NAMALWA (cell line): ENCODE measurements at regions not wholly inside any gene's neighbourhood (a gene's known extent, or its start where the extent isn't known, plus 50 kb on each side); places are given as distances from the start of the nearest gene placed in this dataset.
"Not testable (repeated sequence)": the region's sequence is repeated elsewhere in the genome, so short reads cannot be mapped to it uniquely, and the experiment has no call there.

Source experiments
- DNase-seq: peaks from one replicate; pipeline ENCODE4 v3.0.0-alpha.2; 2015; ENCODE audit warnings: low spot score

DNA sequence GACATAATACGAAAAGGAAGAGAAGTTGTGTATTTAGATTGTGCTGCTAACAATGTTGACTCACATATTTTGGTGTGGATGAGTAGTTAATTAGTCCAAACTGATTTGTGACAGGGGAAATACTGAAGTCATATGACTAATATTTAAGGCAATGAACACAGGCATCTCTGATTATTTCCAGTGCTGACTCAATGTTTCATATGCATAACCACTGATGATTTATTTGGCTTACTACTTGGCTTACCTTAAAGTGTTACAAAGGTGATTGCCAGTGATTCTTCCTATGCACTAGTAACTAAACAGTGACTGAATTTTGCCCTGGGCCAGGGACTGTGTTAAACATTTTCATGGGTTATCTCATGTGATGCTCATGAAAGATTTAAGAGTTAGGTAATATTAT, 722.6 kb downstream of the METTL4 start:
- no peak for DNase-seq

DNA sequence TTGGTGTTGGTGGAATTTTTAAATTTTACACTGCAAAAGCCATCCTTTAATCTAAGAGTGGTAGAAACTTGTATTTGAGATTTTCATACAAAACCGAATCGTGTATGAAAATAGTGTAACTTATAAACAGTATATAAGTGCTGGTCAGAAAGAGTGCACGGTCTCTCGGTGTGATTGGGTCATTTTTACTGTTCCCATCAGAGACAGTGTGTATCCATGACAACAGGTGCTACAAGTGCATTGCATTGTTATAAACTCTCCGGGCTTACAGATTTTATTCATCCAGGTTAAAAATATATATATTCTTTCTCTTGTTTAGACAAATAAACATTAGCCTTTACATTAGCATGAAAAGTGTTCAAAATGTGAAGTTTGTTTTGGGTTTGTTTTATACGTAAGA, 721.9 kb downstream of the METTL4 start:
- DNase-seq: no peak

DNA sequence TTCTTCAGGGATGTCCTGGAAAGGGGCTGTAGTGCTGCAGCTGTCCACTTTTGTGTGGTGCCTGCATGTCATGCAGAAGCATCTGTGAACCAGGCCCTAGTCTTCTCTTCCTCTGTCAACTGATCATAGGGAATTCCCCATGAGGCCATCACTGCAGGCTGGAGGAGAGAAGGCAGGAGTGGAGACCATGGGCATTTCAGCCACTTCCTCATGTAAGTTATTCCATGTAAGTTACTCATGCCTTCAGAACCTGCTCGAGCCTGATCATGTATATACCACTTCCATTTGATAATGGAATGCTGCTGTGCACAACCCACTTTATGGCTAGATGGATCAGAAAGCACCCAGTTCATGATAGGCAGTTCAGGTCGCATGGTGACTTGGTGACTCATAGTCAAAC, 714.0 kb downstream of the METTL4 start:
- not testable (repeated sequence) for DNase-seq

DNA sequence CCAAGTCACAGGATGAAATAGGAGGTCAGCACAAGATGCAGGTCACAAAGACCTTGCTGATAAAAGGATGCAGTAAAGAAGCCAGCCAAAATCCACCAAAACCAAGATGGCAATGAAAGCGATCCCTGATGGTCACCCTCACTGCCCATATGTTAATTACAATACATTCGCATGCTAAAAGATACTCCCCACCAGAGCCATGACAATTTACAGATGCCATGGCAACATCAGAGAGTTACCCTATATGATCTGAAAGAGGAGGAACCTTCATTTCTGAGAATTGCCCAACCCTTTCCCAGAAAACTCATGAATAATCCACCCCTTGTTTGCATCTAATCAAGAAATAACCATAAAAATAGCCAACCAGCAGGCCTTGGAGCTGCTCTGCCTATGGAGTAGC, 709.8 kb downstream of the METTL4 start:
- DNase-seq: no peak

DNA sequence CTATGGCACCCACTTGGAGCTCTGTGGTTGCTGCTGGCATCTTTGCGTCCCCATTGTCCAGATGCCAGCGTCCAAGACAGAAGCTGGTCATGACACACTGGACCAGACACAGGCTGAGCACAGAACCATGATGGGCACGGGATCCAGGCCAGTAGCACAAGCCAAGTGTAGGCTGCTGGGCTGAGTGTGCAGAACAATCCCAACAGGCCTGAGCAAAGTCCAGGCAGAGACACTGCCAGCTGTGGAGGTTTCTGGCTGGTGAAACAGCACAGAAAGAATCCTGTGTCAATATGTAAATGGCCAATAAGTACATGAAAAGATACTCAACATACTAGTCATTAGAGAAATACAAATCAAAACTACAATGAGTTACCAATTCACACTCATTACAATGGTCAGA, 705.4 kb downstream of the METTL4 start:
- no peak for DNase-seq

DNA sequence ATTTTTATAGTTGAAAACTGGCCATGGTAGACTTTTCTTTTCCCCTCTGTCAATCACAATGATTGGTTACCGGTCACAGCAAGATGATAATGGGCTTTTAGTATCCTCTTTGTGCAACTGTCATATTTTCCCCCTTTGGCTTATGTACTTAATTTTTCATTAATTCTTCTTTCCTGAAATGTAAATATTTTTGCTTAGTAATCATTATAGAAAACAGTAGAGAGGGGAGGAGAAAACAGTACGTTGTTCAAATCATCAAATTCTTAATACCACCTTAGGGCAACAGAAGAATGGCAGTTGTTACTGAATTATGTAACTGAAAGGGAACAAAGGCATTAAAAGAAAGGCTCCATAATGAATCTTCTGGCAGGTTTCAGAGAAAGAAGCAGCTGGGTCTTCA, 699.0 kb downstream of the METTL4 start:
- DNase-seq: no peak

DNA sequence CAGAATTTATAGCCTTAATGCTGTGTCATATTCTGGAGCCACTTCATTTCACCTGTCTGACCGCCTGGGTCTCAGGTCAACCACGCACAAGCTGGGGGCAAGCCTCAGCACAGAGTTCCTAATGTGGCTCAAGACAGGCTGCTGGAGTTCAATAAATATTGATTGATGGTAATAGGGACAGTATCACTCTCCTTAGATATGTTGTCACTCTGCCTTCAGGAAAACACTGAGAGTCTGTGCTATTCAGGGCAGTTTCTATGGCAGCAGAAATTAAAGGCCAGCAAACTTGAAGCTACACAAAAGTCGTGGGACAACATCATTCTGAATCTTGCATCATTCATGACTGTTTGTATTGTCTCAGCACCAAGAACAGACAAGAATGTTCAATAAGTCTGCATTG, 696.1 kb downstream of the METTL4 start:
- no peak for DNase-seq

DNA sequence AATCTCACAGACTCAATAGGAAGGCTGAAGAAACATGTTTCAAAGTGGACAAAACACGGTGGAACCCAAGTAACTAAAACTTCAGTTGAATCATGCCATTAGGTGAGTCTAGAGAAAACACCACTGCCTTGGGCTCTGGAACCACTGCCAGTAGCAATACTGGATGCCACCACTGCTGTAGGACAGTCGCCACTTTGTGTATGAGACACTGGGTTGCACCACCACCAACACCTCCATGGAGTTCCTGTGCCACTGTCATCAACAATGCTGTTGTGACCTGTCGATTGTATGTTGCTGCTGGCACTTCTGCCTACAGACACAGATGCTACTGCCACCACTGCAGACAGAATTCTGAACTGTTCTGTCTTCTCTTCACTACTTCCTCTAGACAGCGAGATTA, 686.7 kb downstream of the METTL4 start:
- no peak for DNase-seq

DNA sequence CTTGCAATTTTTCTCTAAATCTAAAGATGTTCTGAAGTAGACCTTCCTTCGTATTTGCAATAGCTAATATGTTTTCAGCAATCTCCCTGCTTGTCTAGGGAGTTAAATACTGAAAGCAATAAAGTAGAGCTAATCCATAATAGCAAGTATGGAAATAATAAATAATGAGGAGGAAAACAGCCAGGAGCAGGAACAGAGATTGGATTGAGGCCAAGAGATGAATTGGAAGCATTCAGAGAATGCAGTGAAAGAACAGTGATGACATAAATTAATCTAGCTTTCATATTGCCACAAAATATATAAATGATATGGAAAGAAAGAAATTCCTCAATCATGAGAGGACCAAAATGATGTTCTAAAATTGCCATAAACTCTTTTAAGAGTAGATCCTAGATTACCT, 679.7 kb downstream of the METTL4 start:
- no peak for DNase-seq

DNA sequence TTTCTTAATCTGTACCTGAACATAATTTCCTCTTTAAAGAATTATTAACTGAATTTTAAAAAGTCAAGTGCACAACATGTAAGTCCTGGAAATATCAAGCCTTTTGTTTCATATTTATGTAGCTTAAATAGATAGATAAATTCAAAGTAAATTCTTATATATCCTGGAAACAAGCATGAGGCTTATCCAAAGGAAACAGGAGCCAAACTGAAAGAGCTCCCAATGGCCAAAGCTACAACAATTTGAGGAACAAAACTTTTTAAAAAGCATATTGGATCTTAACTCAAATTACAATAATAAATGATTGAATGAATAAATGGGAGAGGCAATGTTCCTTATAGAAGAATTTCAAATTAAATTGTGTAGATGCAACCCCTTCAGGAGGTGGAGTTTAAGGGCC, 679.1 kb downstream of the METTL4 start:
- DNase-seq: no peak

DNA sequence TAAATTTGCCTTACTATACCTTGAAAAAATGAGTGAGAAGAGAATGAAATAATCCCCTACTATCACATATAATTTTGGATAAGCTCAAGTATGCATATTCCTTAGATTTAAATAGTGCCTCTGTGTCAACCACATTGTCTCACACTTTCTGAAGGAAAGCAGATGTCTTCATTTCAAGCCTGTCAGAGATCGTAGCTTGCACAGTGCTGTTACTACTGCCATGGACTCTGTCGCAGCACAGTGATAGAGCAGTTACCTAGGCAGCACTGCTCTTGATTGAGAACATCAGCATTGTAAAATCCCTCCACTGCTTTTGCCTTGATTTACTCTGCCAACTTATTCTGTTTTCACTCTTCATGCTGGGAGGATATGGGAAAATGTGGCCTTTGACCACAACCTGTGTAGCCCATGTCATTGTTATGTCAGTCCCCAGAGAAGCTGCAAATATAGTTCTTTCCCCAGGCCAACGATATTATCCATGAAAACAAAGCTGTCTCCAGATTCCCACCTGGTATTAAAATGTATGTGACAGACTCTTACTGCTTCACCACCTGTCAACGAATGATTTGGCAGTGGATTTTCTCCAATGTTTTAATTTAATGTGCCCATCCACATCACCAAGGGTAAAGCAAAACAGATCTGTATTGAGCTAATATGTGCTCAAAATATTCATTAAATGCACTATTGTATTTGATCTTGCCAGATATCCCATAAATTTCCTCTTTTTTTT, 675.7 kb downstream of the METTL4 start:
- DNase-seq: no peak

DNA sequence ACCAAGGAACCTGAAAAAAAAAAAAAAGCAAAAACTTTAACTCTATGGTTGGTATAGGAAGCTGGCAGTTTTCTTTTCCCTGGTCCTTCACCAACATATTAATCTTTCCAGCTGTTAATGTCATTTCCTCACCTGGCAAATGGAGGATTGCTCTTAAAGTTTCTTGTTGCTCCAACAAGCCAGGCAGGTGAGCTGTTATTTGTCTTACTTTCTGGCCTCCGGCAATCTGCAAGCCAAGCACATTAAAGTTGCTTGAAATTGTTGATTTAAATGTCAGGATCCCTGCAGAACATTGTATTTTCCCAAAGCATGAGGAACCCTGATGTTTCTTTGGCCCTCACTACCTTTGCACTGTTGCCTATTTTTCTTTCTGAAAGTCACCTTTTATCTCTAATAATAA, 664.9 kb downstream of the METTL4 start:
- no peak for DNase-seq

DNA sequence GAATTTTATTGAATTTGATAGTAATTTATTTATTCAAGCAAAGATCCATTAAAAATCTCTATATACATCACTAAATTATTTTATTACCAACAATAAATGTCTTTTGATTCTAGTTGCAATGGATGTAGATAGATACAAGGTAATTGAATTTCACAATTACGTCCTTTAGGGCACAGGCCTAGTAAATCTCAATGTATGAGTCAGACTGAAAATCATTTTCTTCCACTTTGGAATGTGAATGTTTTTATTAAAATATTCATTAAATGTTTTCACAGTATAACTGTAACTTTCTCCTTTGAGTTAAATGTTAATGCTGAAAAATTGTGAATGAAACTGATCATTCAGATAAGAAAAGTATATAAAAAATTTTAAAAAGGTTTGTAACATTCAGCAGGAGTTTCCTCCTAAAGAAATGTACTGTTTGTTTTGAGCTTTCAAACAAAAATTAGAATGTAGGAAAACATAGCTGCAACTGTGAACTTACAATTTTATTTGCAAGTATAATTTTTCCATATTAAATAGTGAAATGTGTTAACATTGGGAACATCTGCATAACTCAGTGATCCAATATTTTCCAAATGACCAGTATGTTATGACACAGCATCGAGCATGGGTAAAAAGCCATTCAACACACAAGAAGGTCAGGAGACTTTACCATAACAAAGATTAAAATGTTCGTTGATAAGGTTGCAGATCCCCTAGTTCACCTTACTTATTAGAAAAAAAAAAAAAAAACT, 663.7 kb downstream of the METTL4 start:
- no peak for DNase-seq

DNA sequence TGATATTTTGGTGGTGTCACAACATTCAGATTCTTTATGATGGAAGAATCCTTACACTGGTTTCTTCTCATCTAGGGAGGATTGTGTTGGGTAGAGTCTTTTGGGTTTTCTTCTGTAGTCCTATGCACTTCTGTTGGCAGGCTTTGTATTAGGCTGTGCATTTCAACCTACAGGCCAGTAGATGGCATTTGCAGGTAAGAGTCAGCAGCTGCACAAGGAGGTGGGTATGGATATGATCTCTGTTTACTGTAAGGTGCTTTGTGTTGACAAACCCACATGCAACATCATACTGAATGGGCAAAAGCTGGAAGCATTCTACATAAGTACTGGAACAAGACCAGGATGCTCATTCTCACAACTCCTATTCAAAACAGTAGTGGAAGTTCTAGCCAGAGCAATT, 656.8 kb downstream of the METTL4 start:
- peak; percentile 53 for DNase-seq

DNA sequence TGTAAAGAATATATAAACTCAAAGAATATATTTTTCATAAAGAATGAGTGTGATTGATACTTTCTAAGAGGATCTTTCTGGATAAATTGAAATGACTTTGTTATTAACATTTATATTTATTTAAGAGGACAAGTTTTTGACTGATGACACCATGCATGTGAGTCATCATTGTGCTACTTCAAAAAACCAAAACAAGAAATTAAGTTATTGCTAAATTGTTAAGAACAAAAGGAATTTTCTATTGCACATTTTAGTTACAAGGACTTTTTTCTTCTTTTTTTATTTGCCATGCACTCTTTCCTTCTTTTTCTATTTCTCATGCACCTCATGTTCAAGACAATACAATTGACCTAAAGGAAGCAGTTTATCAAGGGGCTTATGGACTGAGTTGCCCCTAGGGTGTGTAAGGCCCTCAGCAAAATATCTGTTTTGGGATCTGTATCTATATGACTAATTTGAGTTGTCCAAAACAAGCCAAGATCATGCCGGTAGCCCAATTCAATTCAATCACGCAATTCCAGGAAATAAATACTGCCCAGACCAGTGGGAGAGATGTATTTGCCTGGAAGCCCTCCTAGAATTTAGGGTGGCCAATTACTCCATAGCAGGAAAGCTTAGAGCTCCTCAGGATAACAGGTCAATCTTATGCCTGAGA, 654.3 kb downstream of the METTL4 start:
- no peak for DNase-seq

DNA sequence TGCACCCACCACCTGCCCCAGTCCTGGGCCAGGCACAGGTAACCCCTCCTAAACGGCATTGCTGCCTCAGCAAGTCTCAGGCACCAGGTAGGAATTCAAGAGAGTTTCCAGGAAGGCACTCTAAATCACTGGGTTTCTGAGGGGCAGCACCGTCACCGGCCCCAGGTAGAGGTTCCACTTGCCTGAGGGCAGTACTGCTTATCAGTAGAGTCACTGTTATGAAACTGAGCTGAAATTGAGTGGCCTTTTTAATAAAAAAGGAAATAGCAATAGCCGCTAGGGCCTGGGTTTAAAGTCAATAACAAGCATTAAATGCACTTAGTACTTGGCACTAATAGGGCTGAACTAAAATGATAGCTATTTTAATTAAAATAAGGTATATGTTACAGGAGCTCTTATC, 653.7 kb downstream of the METTL4 start:
- no peak for DNase-seq

DNA sequence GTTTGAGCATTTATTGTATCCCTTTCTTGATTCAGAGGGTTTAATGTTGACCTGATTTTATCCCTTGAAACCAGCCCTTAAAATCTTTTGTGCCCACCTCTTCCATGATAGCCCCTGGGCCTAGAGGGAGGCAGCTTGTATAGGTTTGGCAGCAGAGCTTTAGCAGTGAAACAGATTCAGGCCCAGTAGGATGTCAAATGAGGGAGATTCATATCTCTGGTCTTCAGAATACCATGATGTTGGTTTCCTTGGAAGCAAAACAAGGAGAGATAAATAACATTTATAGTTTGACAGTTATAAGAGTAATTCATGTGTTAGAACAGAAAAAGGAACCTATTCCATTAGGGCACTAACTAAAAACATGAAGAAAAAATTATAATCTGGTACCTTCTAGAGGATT, 649.2 kb downstream of the METTL4 start:
- DNase-seq: no peak

DNA sequence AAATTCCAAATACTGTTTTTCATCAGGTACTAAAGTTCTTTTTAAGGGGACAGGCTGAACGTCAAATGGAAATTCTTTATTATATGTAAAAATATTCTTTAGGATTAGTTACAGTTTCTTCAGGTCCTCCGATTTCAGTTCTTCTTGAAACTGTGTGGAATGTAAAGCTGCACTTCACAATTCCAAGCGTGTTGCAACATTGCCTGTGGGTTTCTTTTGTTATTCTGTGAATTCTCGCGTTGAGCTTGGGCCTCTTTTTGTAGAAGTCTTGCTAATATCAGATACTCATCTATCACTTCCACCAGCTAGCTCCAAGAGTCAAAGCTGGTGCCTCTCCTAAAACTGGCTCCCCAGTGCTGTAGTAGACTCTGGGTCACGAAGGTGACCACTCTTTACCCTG, 642.6 kb downstream of the METTL4 start:
- no peak for DNase-seq

DNA sequence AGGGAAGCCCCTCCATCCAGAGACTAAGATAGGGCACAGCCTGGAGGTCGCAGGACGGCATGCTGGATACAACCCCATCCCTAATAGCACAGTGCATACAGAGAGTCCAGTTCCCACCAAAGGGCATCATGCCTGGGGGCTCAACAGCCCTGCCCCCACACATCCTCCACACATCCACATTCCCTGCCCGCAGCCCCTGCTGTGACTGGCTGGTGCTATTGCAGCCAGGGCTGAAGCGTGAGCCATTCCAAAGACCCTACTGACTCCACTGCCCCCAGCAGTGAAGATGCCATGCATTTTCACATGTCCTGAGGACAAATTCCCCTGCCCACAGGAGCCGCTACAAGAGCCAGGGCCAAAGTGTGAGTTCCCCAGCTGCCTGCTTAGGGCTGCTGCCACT, 641.6 kb downstream of the METTL4 start:
- no peak for DNase-seq

DNA sequence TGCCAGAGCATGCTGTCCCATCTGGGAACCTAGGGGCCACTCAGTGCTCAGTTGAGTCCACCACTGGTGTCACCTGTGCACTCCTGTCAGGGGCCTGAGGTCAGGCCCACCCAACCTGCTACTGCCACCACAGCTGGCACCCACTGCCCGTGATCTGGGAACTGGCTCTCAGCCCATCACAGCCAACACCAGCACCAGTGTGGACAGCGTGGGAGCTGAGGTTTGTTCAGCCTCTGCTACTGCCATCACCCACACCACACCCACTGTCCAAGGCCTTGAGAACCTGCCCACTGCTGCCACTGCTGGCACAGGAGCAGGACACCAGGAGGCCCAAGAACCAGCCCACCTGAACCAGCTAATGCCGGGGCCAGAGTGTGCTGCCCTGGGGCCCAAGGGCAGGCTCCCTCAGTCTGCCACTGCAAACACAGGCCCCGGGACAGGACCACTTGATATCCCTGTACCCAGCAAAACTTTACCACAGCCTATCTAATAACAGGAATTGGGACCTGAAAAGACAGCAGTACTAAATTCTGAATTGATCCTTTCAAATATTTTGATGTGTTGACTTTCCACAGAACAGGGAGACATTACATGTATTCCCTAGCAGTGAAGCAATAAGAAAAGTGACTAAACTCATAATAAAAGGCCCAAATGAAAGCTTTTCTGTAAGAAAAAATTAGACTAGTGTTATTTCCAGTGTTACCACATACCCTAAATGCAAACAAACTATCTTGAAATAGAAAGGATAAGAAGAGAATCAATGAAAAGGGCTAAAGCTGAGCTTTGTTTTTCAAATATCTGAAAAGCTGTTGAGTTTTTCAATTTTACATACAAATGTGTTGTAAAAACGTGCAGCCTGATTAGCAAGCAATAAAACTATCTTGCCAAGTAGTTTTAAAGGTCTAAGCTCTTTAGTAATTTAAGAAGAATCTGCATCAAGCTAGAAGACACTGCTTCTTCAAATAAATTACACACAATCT, 640.7 kb downstream of the METTL4 start:
- DNase-seq: no peak

DNA sequence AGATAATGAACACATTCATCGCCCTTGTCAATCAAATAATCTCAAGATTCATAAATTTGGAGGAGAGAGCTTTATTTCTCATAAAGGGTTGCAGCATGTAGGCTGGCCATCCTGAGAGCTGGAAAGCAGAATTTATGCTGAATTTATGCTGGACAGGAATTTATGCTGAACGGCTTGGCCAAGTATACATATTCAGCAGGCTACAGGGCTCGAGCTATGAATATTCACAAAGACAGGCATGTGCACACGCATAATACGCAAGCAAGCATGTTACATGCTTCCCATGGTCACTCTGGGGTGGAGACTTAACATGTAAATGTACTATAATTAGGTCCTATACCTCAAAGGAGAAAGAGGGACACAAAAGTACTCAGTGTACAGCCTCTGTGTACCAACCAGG, 618.8 kb downstream of the METTL4 start:
- no peak for DNase-seq
